Left cardiac atrium (tissue), 4 donors: ENCODE measurements at regions not wholly inside any gene's neighbourhood (a gene's known extent, or its start where the extent isn't known, plus 50 kb on each side); places are given as distances from the start of the nearest gene placed in this dataset.

Experiments
- ATAC-seq, 2 donors: fragments of 200-7000 bp; cut with Tn5 transposase; one replicate each; pipeline ENCODE4 v1.9.1; 2020; ENCODE audit warnings: mild to moderate bottlenecking in 2 of 2, moderate library complexity in 2 of 2
- DNase-seq: peaks from one replicate; pipeline ENCODE4 v3.0.0-alpha.2; 2020
- intact Hi-C, 2 donors: fragments of 100-400 bp; cut with DNase I; formaldehyde crosslinking; loops; one replicate each; pipeline versions ENCODE4 v1.14.1 to v1.15.1; 2022 to 2023
- donor health status: DM: no; HTN: yes; CAD: no.
- donor health status: DM: no; HTN: yes; CAD: no; lungs with severe emphysema.
- donor health status: DM: yes; HTN: yes; CAD: no.
- donor health status: Dilated cardiomyopathy.

DNA sequence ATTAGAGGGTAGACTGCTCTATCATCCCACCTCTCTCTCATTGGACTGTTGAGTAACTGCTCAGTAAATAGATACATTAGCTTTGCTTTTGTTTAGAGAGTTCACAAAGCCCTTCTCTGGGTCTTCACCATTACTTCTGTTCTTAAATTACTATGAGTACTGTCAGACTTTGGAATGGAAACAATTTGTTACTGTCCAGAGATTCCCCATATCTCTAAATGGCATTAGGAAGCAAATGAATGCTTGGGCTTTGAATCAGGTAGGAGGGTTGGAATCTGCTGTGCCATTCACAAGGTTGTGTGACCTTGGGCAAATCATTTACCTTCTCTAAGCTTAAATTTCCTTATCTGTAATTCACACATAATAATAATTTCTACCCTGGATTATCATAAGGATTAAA is 541.0 kb upstream of the FZD8 start:
- DNase-seq (no peak), ATAC-seq (no peak)
- intact Hi-C loops: no loop called here

DNA sequence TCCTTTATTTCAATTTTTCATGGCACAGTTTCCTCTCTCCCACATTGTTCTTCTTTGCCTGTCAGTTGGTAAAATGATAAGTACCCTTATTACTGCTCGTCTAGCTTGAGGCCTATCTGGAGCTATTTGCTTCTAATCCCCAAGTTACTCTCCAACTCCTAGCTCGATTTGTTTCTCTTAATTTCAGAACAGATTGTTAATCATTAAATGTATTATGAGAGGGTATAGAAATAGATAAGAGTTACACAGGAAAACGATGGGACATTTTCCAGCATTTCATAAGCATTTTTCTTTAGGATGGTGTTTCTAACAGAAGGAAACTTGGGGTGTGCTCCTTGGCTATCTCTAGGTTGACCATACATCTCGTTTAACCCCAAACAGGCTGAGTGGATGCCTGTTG is 540.5 kb upstream of the FZD8 start:
- intact Hi-C loops: no loop called here
- ATAC-seq (no peak), DNase-seq (no peak)

DNA sequence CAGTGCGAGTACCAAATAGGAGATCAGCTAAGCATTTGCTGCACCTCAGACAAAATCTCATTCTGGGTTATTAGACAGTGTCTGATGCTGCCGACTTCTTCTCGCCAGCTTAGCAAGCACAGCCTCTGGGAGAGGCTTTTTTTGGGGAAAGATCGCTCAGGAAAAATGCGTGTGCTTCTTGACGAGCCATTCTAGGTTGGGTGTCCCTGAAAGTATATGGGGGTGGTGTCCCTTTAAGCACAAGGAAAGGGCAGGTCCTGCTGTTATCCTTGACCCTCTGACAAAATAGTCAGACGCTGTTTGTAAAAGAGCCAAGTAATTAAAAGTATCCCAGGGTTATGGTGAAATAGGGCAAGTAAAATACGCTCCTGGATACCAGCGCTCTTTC is 540.1 kb upstream of the FZD8 start:
- intact Hi-C loops: no loop called here
- ATAC-seq: peak; percentile 73 to 79
- no peak for DNase-seq

DNA sequence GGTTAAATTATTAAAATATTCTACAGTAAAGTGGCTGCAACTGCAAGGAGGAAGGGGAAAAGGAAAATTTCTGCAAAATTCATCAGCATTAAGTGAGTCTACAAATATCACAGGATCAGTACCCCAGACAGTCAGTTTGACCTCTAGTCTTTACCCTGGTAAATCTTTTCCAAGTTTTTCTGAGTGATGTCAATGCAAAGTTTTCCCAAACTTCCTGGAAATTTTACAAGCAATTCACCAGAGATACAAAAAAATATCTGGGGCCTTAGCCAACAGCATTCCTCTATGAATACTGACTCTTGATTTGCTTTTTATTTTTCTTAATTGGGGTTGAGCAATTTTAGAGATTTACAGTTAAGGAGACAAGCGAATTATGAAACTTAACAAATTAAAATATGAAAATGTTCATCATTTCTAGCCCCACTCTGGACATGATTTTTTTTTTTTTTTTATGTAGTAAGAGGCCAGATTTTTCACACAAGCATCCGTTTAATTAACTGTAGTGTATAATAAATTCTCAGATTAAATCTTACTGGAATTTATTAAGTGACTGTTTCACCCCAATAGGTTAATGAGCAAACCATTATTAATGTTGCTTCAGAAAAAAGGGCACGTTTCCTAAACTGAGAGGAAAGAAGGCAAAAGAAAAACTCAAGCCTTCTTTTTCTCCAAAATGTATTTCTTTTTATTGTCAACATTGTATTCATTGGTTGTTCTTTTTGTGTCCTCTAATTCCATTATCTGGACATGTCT is 539.5 kb upstream of the FZD8 start:
- ATAC-seq: peak; percentile 69 to 80
- intact Hi-C loops: no loop called here
- DNase-seq: no peak

DNA sequence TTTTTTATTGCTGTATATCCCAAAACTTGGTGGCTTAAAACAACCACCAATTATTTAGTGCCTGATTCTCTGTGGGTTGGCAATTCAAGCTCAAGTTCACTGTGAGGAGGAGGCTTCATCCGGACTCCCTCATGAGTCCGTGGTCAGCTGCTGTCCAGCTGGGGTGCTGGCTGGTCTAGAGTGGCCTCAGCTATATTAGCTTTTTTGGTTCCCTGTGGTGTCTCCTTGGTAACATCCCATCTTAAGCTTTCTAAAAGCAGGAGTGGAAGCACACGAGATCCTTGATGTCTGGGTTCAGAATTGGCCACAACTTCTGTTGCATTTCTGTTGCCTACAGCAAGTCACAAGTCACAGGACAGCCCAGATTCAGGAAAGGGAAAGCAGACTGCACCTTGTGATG is 536.5 kb upstream of the FZD8 start:
- intact Hi-C loops: no loop called here
- ATAC-seq (peak in 1 of 2 donors; percentile 14), DNase-seq (no peak)

DNA sequence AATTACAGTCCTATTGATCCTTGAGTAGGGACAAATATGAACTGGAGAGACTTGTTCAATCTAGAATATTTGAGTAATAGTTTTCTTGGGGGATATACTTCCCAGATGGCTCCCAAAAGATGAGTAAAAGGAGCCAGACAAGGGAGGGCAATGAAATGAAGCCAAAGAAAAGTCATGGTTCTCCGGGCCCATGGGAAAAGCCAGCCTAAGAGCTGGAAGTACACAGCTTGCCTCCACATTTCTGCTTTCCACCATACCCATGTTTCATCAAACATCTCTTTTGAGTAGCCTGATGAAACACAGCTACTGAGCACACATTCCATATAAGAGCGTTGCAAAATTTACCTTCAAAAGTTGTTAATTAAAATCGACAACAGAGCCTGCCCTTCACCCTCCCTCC is 535.0 kb upstream of the FZD8 start:
- intact Hi-C loops: no loop called here
- no peak for DNase-seq
- ATAC-seq: no peak

DNA sequence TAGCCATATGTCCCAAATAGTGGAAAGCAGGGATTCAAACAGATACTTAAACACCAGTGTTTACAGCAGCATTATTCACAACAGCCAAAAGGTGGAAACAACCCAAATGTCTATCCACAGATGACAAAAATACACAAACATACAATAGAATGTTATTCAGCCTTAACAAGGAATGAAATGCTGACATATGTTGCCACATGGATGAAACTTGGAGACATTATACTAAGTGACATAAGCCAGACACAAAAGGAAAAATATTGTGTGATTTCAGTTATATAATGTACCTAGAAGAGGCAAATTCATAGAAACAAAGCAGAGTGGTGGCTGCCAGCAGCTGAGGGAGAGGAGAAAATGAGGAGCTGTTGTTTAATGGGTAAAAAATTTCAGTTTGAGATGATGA is 533.9 kb upstream of the FZD8 start:
- ATAC-seq: no peak
- intact Hi-C loops: no loop called here
- no peak for DNase-seq

DNA sequence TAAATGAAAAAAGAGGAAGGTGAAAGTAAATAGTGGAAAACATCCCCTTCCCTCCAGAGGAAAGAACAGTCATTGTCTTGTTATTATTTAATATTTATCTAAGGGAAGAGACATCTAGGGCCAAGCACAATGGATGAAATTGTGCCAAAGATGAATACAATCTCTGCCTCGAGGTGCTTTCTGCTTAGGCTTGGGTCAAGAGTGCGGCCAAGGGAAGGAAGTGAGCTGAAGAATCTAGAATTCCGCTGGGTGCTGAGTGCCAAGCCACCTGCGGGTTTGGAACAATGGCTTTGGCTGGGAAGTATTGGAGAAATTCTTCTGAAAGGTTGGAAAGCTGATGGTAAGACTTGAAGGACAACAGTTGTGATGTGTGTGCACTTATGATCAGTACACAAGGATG is 531.3 kb upstream of the FZD8 start:
- DNase-seq (no peak), ATAC-seq (peak; percentile 12 to 28)
- intact Hi-C loops: no loop called here

DNA sequence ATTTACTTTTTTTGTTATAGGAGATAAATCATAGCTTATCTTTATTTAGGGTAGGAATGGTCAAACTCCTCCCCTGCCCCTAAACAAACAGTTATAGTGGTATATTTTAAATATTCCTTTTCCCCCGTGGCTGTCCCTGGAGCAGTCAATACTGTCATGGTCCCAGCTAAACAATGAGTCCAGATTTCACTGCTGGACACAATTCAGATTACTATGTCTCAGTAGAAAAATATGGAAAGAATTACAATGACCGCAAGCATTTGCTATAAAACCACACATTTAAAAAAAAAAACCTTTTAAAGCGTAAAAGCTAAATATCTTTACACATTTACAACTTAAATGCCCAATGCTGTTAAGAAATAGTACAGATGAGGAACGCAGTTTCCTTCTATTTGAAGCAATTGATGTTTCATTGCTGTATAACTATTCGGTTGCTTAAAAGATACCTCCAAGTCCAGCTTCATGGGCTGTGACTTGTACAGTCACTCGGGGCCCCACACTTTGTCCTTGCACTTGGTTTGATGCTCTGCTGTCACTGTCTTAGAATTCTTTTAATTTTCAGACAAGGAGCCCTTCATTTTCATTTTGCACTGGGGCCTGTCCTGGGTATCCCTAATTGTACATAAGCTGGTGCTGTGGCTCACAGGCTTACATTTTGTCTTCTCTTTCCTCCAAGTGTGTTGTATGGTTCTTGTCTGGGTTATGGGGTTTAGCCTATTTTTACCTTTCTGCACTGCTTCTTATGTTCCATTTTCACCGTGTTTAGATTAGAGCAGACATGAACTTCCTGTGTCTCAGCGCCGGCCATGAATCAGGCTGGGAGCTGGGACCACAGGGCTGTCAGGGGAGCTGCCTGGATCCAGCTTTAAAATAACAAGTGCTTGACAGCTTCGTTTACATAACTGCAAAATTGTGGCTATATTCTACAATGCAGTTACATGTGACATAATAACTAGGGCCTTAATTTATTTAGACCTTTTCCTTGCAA is 530.2 kb upstream of the FZD8 start:
- DNase-seq (no peak), ATAC-seq (peak in 1 of 2 donors; percentile 87)
- intact Hi-C loops: no loop called here

DNA sequence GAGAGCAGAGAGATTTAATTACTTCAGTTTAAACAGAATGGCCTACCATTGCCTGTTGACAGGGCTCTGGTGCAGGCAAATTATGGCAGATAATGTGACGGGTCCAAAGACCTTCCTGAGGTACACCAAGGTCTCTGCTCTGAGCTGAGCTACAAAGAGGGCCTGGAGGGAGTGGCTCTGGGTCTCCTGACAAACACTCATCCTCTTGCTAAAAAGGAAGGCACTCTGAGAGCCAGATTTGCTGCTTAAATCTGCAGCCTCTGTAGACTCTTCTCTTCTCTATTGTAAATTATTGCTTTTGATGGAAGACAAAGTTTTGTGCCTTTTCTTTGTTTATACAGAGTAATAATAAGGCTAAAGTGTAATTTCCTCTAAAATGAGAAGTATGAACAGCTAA is 529.5 kb upstream of the FZD8 start:
- DNase-seq (no peak), ATAC-seq (peak in 1 of 2 donors; percentile 53)
- intact Hi-C loops: no loop called here

DNA sequence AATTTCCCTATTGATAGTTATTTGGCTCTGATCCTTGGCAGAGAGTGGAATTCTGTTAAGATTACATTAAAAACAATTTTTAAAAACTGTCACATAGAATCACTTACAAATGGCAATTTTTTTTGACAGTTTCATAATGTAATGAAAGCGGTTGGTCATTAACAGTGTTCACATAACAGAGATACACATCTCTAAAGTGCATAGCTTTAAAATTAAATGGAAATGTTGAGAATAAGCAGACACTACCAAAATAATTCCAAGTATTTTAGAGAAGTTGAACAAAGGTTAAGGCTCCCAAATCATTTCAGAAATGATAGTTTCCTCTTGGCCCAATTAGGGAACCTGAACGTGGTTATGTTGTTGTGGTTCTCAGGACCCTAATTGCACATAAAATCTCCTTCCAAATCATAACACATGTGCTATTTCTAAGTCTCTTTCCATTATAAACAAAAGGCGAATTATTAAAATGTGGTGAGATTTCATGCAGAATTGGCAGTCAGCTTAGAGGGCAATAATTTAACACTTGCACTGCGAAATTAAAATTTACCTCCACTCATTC is 528.9 kb upstream of the FZD8 start:
- ATAC-seq (no peak), DNase-seq (no peak)
- intact Hi-C loops: no loop called here

DNA sequence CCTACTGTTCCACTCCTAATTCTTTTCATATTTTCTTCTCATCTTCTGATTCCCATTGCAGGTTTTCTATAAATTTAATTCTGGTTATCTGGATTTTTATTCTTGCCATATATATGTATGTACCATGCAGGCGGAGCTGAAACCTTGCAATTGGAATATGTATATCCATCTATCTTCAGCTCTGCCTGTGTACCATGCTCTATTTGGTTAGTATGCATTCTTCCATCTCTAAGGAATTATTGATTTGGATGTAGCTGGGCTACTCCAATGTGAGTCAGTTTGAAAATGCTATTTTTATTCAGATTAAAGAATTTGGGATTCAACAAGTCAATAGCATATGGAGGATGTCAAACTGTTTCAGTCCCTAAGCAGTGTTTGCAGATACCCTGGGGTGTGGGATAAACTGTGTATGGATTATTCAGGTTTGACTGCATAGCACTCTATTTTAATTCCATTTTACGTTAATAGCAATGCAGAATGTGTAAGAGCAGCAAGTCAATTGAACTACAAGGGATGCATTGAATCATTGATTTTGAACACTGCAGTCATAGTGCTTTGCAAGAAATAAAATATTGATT is 528.1 kb upstream of the FZD8 start:
- ATAC-seq (no peak), DNase-seq (no peak)
- intact Hi-C loops: no loop called here

DNA sequence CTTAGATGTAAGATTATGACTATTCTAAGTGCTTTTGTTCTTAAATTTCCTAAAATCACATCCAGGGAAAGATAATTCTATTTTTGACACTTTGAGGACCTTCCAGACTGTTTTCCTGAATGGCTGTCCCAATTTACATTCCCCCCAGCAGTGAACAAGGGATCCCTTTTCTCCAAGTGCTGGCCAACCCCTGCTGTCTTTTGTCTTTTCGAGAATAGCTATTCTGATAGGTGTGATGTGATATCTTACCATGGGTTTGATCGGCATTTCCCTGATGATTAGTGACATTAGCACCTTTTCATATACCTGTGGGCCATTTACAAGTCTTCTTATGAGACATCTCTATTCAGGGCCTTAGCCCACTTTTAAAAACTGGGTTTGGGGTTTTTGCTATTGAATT is 526.7 kb upstream of the FZD8 start:
- intact Hi-C loops: loop anchor here in 1 of 2 donors (10.0 kb wide), 1 partner anchor 276 kb away; no protein-coding TSS in a partner anchor
- no peak for ATAC-seq
- no peak for DNase-seq

DNA sequence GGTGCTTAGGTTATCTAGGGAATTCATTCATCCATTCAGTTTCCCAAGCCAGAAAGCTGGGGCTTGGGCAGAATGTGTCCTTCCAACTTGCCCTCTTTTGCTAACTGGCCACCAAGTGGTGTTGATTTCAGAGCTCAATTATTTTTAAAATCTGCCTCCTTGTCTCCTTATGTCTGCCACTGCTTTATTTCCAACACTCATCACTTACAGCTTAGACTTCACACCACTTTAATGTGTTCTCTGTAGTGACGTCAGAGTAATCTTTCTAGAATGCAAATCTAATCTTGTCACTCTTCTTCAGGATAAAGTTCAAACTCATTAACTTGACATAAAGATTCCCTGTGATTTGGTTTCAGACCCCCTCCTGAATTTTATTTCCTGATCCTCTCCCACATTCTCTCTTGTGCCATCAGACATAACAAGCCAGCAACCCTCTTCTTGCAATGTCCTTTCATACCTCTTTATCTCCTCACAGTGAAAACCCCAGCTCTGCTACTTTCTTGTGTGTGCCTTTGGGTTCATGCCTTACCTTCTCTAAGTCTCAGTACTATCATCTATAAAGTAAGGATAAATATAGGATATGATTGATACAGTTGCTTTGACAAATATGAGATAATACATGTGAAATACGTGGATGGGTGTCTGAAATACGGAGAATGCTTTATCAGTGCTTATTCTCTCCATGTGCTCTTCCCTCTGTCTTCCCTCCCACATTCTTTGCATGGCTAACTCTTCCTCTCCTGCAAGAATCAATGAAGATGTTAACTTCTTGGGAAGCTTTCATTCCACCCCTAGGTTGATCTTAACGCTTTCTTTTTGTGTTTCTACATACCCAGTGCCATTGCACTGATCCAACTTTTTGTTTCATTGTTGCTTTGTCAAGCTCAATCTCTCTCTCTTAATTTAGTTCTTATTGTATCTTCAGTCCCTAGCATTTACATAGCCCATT is 522.7 kb upstream of the FZD8 start:
- ATAC-seq: peak; percentile 92
- DNase-seq: no peak
- intact Hi-C loops: loop anchor here in 1 of 2 donors (10.0 kb wide), 1 partner anchor 280 kb away; no protein-coding TSS in a partner anchor

DNA sequence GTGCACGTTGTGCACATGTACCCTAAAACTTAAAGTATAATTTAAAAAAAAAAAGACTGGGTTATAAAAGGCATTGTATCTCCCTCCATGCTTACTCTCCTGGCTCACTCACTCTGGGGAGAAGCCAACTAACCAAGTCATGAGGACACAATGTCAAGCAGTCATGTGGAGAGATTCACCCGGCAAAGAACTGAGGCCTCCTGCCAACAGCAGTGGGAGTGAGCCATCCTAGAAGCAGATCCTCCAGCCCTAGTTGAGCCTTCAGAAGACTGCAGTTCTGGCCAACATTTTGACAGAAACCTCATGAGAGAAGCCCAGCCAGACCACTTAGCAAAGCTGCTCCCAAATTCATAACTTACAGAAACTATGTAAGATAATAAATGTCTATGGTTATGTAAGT is 521.7 kb upstream of the FZD8 start:
- DNase-seq (peak; percentile 21), ATAC-seq (peak; percentile 50 to 90)
- intact Hi-C loops: loop anchor here in 1 of 2 donors (10.0 kb wide), 1 partner anchor 281 kb away; no protein-coding TSS in a partner anchor

DNA sequence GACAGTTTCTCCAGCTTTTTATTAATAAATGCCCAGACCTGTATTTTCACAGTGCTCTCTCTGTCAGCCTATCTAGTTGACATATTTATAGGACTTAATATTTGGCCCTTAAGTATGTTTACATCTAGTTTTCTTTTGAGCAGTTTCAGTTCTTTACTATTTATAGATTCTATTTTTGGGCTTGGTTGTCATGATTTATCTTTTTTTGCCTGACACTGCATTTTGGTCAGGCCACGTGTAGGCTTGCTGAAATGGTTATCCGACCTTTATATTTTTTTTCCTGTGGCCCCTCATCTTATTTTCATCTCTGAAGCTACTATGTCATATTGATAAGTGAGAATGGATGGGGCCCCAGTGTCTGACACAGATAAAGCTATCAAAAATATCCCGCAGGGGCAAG is 515.4 kb upstream of the FZD8 start:
- DNase-seq: no peak
- intact Hi-C loops: no loop called here
- ATAC-seq: no peak

DNA sequence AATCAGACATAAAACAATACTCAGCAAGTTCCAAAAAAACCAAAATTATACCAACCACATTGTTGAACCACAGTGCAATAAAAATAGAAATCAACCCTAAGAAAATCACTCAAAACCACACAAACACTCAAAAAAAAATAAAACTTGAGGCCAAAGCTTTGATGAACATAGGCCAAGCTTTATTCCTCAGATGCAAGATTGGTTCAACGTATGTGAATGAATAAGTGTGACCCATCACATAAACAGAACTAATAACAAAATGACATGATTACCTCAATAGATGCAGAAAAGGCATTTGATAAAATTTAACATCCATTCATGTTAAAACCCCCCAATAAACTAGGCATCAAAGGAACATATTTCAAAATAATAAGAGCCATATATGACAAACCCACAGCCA is 506.1 kb upstream of the FZD8 start:
- ATAC-seq: no peak
- no peak for DNase-seq
- intact Hi-C loops: no loop called here

DNA sequence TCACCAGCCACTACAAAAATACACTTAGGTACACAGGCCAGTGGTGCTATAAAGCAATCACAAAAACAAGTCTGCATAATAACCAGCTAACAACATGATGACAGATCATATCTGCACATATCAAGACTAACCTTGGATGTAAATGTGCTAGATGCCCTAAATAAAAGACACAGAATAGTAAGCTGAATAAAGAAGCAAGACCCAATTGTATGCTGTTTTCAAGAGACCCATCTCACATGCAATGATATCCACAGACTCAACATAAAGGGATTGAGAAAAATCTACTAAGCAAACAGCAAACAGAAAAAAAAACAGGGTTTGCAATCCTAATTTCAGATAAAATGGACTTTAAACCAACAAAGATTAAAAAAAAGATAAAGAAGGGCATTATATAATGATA is 505.4 kb upstream of the FZD8 start:
- ATAC-seq (no peak), DNase-seq (no peak)
- intact Hi-C loops: no loop called here
